GM18505 (cell line): ENCODE measurements at regions not wholly inside any gene's neighbourhood (a gene's known extent, or its start where the extent isn't known, plus 50 kb on each side); places are given as distances from the start of the nearest gene placed in this dataset.

Source experiments
- ATAC-seq: cut with Tn5 transposase; IDR thresholded peaks from one replicate; pipeline ENCODE4 v1.9.1; 2021; ENCODE audit not compliant: unreplicated experiment
- POLR2A ChIP-seq: IDR thresholded peaks from 4 replicates; pipeline ENCODE4 v1.6.1; 2011; ENCODE audit warnings: borderline replicate concordance; ENCODE audit not compliant: insufficient read depth, insufficient read length; ENCODE audit errors: extremely low read depth

DNA sequence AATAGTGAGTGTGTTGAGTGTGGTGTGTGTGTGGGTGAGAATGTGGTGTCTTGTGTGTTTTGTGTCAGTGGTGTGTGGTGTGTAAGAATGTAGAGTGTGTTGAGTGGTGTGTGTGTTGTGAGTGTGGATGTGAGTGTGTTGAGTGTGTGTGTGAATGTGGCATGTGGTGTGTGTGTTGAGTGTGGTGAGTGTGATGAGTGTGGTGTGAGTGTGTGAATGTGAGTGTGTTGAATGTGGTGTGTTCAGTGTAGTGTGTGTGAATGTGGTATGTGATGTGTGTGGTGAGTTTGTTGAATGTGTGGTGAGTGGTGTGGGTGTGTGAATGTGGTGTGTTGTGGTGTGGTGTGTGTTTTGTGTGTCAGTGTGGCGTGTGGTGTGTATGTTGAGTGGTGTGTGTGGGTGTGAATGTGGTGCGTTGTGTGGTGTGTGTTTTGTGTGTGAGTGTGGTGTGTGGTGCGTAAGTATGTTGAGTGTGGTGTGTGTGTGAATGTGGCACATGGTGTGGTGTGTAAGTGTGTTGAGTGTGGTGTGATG, 60.8 kb upstream of the SORCS2 start:
- ATAC-seq, result no peak
- no peak for TF ChIP-seq POLR2A

DNA sequence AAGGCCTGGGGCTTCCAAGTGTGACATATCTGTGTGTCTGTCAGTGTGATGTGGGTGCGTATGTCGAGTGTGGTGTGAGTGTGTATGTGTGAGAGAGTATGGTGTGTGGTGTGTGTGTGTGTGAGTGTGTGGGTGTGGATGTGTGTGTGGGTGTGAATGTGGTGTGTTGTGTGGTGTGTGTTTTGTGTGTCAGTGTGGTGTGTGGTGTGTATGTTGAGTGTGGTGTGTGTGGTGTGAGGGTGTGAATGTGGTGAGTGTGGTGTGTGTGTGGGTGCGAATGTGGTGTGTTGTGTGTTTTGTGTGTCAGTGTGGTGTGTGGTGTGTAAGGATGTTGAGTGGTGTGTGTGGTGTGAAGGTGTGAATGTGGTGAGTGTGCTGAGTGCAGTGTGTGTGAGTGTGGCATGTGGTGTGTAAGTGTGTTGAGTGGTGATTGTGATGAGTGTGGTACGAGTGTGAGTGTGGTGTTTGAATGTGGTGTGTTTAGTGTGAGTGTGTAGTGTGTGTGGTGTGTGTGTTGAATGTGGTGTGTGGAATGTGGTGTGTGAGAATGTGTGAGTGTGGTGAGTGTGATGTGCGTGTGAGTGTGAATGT, 61.6 kb upstream of the SORCS2 start:
- no peak for ATAC-seq
- TF ChIP-seq POLR2A, result no peak

DNA sequence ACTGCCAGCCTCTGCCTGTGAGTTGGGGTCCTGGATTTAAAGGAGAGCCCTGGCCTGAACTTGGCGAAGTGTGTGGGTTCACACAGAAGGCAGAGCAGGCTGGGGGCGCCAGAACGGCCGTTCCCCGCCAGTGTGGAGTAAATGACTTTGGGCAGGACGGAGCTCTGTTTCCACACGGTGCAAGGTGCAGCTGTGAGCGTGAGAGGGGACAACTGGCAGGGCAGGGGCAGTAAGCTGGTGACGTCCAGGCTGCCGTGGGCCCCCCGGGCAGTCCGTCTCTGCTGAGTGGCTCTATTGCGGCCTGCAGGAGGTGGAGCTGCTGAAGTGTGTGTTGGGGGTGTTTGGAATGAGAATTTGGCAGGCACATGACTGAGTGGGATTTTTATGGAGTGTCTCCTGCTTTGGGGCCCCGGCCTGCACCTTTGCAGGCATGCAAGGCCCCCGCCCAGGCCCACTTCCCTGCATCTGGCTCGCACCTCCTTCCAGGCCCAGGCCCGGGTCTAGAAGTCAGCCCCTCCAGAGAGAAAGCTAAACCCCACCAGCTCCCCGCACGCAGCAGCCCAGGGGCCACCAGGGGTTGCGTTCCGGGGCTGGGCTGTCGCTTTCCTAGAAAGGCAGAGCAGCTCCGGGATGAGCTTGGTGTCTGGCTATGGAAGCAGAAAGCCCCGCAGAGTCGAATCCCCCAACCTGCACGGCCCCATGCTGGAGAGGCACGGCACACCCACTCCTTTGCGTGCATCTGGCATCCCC, 62.2 kb upstream of the GRPEL1 start:
- no peak for TF ChIP-seq POLR2A
- no peak for ATAC-seq

DNA sequence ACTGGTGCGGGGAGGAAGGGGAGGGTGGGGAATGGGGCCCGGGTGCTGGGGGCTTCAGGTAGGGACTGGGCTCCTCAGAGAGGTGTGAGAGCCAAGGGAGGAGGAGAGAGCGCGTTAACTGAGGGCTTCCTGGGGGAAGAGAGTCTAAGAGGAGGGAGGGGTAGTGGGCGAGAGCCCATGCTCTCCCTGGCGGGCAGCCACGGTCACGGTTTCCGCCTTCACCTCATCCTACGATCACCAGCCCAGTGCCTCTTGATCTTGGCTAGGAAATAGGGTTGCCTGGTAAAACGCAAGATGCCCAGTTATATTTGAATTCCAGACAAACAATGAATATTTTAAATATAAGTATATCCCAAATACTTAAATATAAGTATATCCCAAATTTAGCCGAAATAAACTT, 60.8 kb upstream of the GRPEL1 start:
- no peak for ATAC-seq
- no peak for TF ChIP-seq POLR2A

DNA sequence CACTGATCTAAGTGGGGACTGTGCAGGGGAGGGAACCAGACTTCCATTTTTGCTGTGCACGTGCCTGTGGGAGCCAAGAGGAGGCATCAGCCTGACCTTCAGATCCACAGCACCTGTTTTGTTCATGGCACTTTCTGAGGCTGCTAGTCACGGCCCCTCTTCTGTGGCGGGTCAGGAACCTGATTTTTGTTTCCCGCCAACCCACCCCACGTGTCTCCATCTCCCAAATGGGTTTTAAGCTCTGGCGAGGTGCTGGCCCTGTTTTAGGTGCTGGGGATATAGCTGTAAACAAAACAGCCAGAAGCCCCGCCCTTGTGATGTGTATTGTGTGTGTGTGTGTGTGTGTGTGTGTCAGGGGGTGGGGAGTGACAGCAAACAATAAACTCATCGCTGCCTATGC, 60.4 kb upstream of the GRPEL1 start:
- no peak for ATAC-seq
- no peak for TF ChIP-seq POLR2A

DNA sequence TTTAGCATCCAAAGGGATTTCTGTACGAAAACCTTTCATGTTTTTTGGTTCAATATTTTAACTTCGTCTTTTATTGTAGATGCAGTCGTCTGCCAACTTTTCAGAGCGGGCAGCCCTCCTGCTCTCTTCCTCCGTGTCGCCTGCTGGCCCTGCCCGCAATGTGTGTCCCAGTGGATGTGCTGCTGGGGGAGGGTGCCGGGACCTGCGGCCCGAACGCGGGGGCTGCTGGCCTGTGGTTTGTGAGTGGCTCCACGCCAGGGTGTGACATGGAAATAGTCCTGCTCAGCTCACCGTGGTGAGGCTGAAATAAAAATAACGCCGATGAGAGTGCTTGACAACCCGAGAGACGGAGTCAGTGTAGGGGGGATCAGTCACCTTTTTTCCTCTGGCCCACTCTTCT, 59.7 kb upstream of the GRPEL1 start:
- TF ChIP-seq POLR2A, result no peak
- ATAC-seq, result no peak

DNA sequence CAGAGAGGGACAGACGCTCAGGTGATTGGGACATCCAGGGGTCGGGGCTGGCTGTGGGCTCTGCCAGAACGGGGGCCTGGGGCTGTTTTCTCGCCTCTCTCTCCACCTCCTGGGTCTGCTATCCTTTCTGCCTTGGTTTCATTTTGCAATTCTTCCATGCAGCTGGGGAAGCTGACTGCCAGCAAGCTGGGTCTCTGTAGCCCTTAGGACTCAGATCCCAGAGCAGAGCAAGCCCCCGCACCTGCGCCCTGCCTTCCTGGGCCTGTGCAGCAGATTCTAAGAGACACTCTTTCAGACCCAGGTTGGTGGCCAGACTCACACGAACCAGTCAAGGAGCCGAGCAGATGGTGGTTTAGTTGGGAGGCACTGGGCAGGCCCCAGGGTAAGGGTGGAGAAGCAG, 59.1 kb upstream of the GRPEL1 start:
- no peak for ATAC-seq
- TF ChIP-seq POLR2A, result no peak

DNA sequence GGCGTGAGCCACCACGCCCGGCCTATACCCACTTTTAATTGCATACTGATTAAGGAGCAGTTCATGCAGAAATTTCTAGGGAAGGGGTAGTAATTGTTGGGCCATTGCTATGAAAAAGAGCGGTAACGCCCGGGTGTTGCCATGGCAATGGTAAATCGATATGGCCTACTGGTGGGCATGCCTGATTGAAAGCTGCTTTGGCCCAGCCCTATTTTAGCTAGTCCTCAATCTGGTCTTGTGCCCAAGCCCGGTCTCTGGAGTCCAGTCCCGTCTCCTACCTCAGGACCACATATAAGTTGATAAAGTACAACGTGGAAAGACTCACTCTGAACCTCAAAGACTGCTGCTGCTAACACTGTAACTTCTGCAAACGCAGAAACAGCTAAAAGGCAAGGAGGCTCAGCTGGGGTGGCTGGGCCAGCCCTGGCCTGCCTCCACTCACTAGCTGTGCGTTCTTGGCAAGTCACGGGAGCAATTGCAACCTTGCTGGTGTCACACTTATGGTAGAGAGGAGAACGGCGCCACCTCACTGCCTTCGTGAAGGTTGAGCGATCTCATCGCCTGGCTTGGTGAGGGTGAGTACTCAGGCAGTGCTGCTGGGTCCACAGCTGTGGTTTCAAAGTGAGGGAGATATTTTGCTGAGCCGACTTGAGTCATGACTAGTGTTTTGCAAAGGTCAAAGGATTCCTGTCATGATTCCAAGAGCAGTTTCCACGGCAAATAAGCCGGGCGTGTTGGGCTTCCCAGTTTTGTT, 57.0 kb upstream of the GRPEL1 start:
- no peak for TF ChIP-seq POLR2A
- ATAC-seq, result peak; percentile 51

DNA sequence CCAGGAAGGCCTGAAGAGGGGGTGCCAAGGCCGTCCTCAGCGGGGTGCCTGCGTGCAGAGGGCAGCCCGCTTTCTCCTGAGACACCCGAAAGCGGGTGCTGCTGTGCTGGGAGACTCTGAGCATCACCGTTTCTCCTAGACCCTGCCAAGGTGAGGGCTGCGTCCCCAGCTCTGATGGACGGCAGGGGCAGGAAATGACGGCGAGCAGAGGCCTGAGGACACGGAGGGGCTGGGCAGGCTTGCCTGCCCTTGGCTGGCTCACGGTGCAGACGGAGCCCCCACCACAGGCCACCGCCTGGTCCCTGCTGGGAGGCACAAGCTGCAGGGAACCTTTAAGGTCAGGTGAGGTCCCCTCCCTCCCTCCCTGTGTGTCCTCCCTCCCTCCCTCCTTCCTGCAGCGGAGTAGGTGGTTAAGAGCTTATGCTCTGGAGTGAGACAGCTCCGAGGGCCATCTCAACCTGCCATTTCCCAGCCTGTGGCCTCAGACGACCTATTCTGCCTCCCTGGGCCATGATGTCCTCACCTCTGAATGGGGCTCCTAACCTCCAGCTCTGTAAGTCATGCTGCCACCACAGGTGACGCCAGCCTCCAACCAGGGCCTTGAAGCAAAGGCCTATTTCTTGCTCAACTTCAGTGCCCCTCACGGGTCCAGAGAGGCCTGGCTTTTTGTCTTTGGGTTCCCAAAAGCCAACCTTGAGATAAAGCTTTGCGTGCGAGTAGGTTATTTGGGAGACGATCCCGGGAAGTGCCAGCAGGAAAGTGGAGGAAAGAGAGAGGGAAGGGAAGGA, 54.2 kb upstream of the GRPEL1 start:
- no peak for TF ChIP-seq POLR2A
- no peak for ATAC-seq

DNA sequence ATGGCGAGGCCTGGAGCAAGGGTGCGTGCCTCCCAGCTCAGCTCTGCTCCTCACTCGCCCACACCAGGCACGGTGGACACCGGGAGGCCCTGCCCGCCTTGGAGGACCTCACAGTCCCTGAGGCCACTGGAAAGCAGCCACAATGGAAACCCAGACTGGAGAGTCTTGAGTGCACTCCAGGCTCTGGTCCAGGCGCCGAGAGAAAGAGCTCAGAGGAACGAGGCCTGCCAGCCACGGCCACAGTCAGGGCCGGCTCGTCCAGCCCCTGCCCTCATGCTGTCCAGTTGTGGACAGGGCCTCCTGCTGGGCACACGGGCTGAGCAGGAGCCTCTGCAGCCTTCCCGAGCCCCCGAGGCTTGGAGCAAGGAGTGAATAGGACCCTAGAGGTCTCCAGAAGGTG, 53.3 kb upstream of the GRPEL1 start:
- no peak for ATAC-seq
- TF ChIP-seq POLR2A, result no peak

DNA sequence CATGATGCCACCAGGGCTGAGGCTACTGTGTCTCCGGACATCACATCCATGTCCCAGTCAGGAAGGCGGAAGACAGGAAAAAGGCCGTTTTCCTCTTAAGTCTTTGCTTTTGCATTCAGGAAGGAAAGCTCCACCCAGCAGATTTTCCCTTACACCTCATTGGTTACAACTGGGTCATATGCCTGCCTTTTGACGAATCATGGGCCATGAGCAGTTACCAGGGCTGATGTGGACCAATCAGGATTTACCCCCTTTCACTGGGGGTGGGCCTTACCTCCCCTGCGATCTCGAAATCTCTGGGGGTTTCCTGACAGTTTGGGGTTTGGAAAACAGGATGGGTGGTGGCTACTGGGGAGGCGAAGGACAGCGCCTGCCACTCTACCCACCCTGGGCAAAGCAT, 52.5 kb upstream of the GRPEL1 start:
- TF ChIP-seq POLR2A, result no peak
- no peak for ATAC-seq

DNA sequence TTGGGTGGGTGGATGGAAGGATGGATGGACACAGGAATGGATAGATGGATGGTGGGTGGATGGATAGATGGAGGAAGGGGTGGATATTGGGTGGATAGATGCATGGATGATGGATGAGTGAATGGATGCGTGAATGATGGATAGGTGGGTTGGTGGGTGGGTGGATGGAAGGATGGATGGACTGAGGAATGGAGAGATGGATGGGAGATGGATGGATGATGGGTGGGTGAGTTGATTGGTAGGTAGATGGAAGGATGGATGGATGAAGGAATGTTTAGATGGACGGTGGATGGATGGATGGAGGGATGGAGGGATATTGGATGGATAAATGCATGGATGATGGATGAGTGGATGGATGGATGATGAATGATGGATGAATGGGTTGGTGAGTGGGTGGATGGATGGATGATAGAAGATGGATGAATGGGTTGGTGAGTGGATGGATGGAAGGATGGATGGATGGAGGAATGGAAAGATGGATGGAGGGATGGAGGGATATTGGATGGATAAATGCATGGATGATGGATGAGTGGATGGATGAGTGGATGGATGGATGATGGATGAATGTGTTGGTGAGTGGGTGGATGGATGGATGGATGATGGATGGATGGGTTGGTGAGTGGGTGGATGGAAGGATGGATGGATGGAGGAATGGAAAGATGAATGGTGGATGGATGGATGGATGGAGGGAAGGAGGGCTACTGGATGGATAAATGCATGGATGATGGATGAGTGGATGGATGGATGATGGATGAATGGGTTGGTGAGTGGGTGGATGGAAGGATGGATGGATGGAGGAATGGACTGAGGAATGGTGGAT, 50.4 kb upstream of the GRPEL1 start:
- no peak for ATAC-seq
- TF ChIP-seq POLR2A, result no peak
